ENCODE measurements at regions not wholly inside any gene's neighbourhood (a gene's known extent, or its start where the extent isn't known, plus 50 kb on each side); places are given as distances from the start of the nearest gene placed in this dataset.

DNA sequence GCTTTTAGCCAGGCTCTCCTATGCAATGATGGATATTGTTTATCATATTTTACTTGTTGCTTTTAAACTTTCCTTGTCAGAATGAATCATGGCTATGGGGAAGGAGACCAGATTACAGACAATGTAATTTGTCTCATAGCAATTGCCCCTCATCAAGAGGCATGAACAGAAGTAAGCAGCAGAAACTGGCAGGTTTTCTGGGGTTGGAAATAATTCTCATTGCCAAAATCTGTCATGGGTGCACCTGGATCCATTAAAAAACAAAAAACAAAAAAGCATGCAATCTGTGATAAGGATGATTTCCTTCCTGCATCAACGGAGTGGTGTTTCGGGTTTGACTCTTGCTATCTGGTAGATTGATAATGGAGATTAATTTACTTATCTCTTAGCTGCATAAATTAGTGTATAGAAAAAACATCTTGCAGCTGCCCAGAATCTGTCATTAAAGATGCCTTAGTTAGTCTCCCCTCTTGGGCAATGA, 419.6 kb downstream of the SOX11 start:
- Mint-ChIP-seq H3K9me3 (peaks cover 0 to 5% (median 0%) of the 10 kb centered on the region in 11 donors), H3K4me1 (no peaks in the 10 kb centered on the region), H3K4me3 (no peak overlapping the region), H3K36me3 (no peaks in the 10 kb centered on the region), H3K27me3 (peaks cover 0 to under 1% (median 0%) of the 10 kb centered on the region in 5 donors), H3K27ac (no peak overlapping the region)
- H3K4me3 ChIP-seq (ENCODE audit: low read length): no peak overlapping the region
- H3K9me3 ChIP-seq (ENCODE audit: control insufficient read depth in 2 of 3, low read length in 3 of 3): no peaks in the 10 kb centered on the region
- no peaks in the 10 kb centered on the region for H3K27me3 ChIP-seq (ENCODE audit: control insufficient read depth in 2 of 2, insufficient read depth in 2 of 2, low read length in 2 of 2)
- POLR2A ChIA-PET: no interaction called here
- no peaks in the 10 kb centered on the region for H3K36me3 ChIP-seq (ENCODE audit: control insufficient read depth in 2 of 3, insufficient read depth in 3 of 3, low read length in 3 of 3)
- DNase-seq (no peak), ATAC-seq (no peak)
- CTCF ChIA-PET: no interaction called here
- no peak overlapping the region for H3K27ac ChIP-seq (ENCODE audit: low read depth, low read length)
- intact Hi-C loops (cut with micrococcal nuclease): no loop called here
- no peaks in the 10 kb centered on the region for H3K4me1 ChIP-seq (ENCODE audit: control insufficient read depth in 2 of 2, insufficient read depth in 2 of 2, low read length in 2 of 2)

DNA sequence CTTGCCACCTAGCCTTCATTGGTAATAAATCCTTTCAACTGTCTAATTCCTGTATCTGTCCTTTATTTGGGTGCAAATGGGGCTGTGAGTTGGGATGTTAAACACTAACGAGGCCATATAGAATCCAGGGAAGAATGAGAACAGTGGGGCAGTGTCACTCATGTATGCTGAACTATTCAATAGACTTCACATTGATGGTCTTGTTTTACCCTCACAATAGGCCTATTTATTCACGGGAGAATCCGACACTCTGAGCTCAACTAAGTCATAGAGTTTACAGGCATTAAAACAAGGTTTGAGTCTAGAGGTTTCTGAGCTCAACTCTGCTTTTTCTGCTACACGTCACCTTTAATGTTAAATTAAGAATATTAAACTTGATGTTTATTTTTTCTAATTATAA, 421.6 kb downstream of the SOX11 start:
- ChIA-PET CTCF (no interaction called here), POLR2A (no interaction called here)
- Histone ChIP-seq H3K9me3 (ENCODE audit: control insufficient read depth in 2 of 3, low read length in 3 of 3) (no peaks in the 10 kb centered on the region), H3K4me1 (ENCODE audit: control insufficient read depth in 2 of 2, insufficient read depth in 2 of 2, low read length in 2 of 2) (no peaks in the 10 kb centered on the region), H3K27me3 (ENCODE audit: control insufficient read depth in 2 of 2, insufficient read depth in 2 of 2, low read length in 2 of 2) (no peaks in the 10 kb centered on the region), H3K36me3 (ENCODE audit: control insufficient read depth in 2 of 3, insufficient read depth in 3 of 3, low read length in 3 of 3) (no peaks in the 10 kb centered on the region), H3K27ac (ENCODE audit: low read depth, low read length) (no peak overlapping the region), H3K4me3 (ENCODE audit: low read length) (no peak overlapping the region)
- ATAC-seq: no peak
- Mint-ChIP-seq H3K4me3 (no peak overlapping the region), H3K27ac (no peak overlapping the region), H3K36me3 (no peaks in the 10 kb centered on the region), H3K4me1 (no peaks in the 10 kb centered on the region), H3K9me3 (peaks cover 0 to 7% (median 2%) of the 10 kb centered on the region in 11 donors), H3K27me3 (peaks cover 0 to 8% (median 0%) of the 10 kb centered on the region in 5 donors)
- intact Hi-C loops (cut with micrococcal nuclease): no loop called here
- no peak for DNase-seq

GRCh38 chr2:6127718-6128117, 435.5 kb downstream of the SOX11 start:
- Histone ChIP-seq H3K27ac (ENCODE audit: low read depth, low read length) (no peak overlapping the region), H3K4me1 (ENCODE audit: control insufficient read depth in 2 of 2, insufficient read depth in 2 of 2, low read length in 2 of 2) (no peaks in the 10 kb centered on the region), H3K4me3 (ENCODE audit: low read length) (no peak overlapping the region), H3K36me3 (ENCODE audit: control insufficient read depth in 2 of 3, insufficient read depth in 3 of 3, low read length in 3 of 3) (no peaks in the 10 kb centered on the region), H3K27me3 (ENCODE audit: control insufficient read depth in 2 of 2, insufficient read depth in 2 of 2, low read length in 2 of 2) (no peaks in the 10 kb centered on the region), H3K9me3 (ENCODE audit: control insufficient read depth in 2 of 3, low read length in 3 of 3) (no peaks in the 10 kb centered on the region)
- POLR2A ChIA-PET: no interaction called here
- Mint-ChIP-seq H3K27ac (no peak overlapping the region), H3K9me3 (peaks cover 0 to 6% (median 0%) of the 10 kb centered on the region in 11 donors), H3K36me3 (no peaks in the 10 kb centered on the region), H3K27me3 (peaks cover 0 to 6% (median 0%) of the 10 kb centered on the region in 5 donors), H3K4me1 (no peaks in the 10 kb centered on the region), H3K4me3 (no peak overlapping the region)
- no peak for DNase-seq
- CTCF ChIA-PET: no interaction called here
- ATAC-seq: no peak
- intact Hi-C loops (cut with micrococcal nuclease): no loop called here

- ChIA-PET CTCF (no interaction called here), POLR2A (no interaction called here)
- no peak overlapping the region for H3K27ac ChIP-seq (ENCODE audit: low read depth, low read length)
- no peak overlapping the region for H3K4me3 ChIP-seq (ENCODE audit: low read length)
- no peaks in the 10 kb centered on the region for H3K9me3 ChIP-seq (ENCODE audit: control insufficient read depth in 2 of 3, low read length in 3 of 3)
- no peak for ATAC-seq
- H3K36me3 ChIP-seq (ENCODE audit: control insufficient read depth in 2 of 3, insufficient read depth in 3 of 3, low read length in 3 of 3): no peaks in the 10 kb centered on the region
- no peak for DNase-seq
- no peak overlapping the region for H3K4me3 Mint-ChIP-seq
- H3K27me3 Mint-ChIP-seq: peaks cover 0 to 5% (median 0%) of the 10 kb centered on the region in 5 donors
- no peaks in the 10 kb centered on the region for H3K4me1 ChIP-seq (ENCODE audit: control insufficient read depth in 2 of 2, insufficient read depth in 2 of 2, low read length in 2 of 2)
- no peaks in the 10 kb centered on the region for H3K27me3 ChIP-seq (ENCODE audit: control insufficient read depth in 2 of 2, insufficient read depth in 2 of 2, low read length in 2 of 2)
- H3K27ac Mint-ChIP-seq: no peak overlapping the region
- no peaks in the 10 kb centered on the region for H3K36me3 Mint-ChIP-seq
- H3K4me1 Mint-ChIP-seq: no peaks in the 10 kb centered on the region
- H3K9me3 Mint-ChIP-seq: peaks cover 0 to 17% (median 2%) of the 10 kb centered on the region in 11 donors
- intact Hi-C loops (cut with micrococcal nuclease): no loop called here
Measured at GRCh38 chr2:6139142-6139541, 447.0 kb downstream of the SOX11 start.

DNA sequence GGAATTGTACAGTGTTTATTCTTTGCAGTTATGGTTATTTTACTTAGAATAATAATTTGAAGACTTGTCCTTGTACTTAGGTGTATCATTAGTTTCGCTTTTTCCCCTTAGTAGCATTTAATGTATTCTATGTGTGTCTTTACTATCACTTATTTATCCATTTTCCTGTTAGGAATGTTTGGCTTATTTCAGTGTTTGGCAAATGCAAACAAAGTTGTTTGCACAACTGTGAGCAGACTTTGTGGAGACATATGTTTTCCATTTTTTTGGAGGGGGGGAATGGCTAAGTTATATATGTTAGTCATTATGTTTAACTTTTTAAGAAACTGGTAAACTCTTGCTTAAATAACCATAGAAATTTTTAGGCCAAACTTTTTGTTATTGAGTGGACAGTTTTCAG, 447.7 kb downstream of the SOX11 start:
- no peak overlapping the region for H3K4me3 Mint-ChIP-seq
- no peaks in the 10 kb centered on the region for H3K27me3 ChIP-seq (ENCODE audit: control insufficient read depth in 2 of 2, insufficient read depth in 2 of 2, low read length in 2 of 2)
- H3K9me3 ChIP-seq (ENCODE audit: control insufficient read depth in 2 of 3, low read length in 3 of 3): no peaks in the 10 kb centered on the region
- ChIA-PET POLR2A (no interaction called here), CTCF (no interaction called here)
- no peak for DNase-seq
- no peaks in the 10 kb centered on the region for H3K4me1 ChIP-seq (ENCODE audit: control insufficient read depth in 2 of 2, insufficient read depth in 2 of 2, low read length in 2 of 2)
- H3K27me3 Mint-ChIP-seq: peaks cover 0 to 5% (median 0%) of the 10 kb centered on the region in 5 donors
- no peak overlapping the region for H3K4me3 ChIP-seq (ENCODE audit: low read length)
- intact Hi-C loops (cut with micrococcal nuclease): no loop called here
- no peak overlapping the region for H3K27ac ChIP-seq (ENCODE audit: low read depth, low read length)
- ATAC-seq: no peak
- no peaks in the 10 kb centered on the region for H3K36me3 Mint-ChIP-seq
- peaks cover 0 to 17% (median 3%) of the 10 kb centered on the region in 11 donors for H3K9me3 Mint-ChIP-seq
- H3K4me1 Mint-ChIP-seq: no peaks in the 10 kb centered on the region
- no peak overlapping the region for H3K27ac Mint-ChIP-seq
- H3K36me3 ChIP-seq (ENCODE audit: control insufficient read depth in 2 of 3, insufficient read depth in 3 of 3, low read length in 3 of 3): no peaks in the 10 kb centered on the region

DNA sequence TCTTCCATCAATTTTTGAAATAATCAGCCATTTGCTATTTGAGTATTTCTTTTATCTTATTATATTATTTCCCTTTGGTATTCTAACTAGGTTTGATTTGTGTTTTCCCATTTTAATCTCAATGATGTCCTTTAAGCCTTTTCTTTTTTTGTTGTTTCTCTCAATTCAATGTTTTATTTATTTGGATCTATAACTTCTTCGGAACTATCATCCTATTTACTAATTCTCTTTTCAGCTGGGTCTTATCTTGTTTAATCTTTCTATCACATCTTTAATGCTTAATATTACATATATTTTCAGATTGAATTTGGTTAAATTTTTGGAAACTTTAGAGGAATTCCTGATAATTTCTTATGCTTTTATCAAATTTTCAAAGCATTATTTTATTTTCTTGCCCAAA, 448.3 kb downstream of the SOX11 start:
- Mint-ChIP-seq H3K27ac (no peak overlapping the region), H3K27me3 (peaks cover 0 to 6% (median 0%) of the 10 kb centered on the region in 5 donors), H3K36me3 (no peaks in the 10 kb centered on the region), H3K4me1 (no peaks in the 10 kb centered on the region), H3K4me3 (no peak overlapping the region), H3K9me3 (peaks cover 0 to 17% (median 7%) of the 10 kb centered on the region in 11 donors)
- no peak for DNase-seq
- Histone ChIP-seq H3K27ac (ENCODE audit: low read depth, low read length) (no peak overlapping the region), H3K4me3 (ENCODE audit: low read length) (no peak overlapping the region), H3K36me3 (ENCODE audit: control insufficient read depth in 2 of 3, insufficient read depth in 3 of 3, low read length in 3 of 3) (no peaks in the 10 kb centered on the region), H3K9me3 (ENCODE audit: control insufficient read depth in 2 of 3, low read length in 3 of 3) (no peaks in the 10 kb centered on the region), H3K4me1 (ENCODE audit: control insufficient read depth in 2 of 2, insufficient read depth in 2 of 2, low read length in 2 of 2) (no peaks in the 10 kb centered on the region), H3K27me3 (ENCODE audit: control insufficient read depth in 2 of 2, insufficient read depth in 2 of 2, low read length in 2 of 2) (no peaks in the 10 kb centered on the region)
- ChIA-PET POLR2A (no interaction called here), CTCF (no interaction called here)
- intact Hi-C loops (cut with micrococcal nuclease): no loop called here
- no peak for ATAC-seq

DNA sequence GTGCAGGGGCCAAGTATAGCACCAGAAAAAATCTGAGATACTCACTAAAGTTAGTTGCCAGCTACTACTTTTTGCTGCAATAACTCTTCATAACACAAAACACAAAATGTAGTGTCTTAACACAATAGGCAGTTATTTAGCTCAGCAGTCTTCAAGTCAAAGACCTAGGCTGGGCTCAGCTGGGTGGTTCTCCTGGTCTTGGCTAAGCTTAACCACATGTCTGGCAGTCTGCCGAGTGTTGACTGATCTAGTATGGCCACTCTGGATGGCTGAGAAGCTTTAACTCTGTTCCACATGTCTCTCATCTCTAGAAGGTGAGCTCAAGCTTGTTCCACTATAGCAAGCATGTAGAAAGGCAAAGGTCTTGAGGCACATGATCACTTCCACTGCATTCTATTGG, 451.6 kb downstream of the SOX11 start:
- Mint-ChIP-seq H3K27me3 (peaks cover 0 to 6% (median 0%) of the 10 kb centered on the region in 5 donors), H3K9me3 (peaks cover 0 to 17% (median 5%) of the 10 kb centered on the region in 11 donors), H3K4me3 (no peak overlapping the region), H3K27ac (no peak overlapping the region), H3K4me1 (no peaks in the 10 kb centered on the region), H3K36me3 (no peaks in the 10 kb centered on the region)
- Histone ChIP-seq H3K4me1 (ENCODE audit: control insufficient read depth in 2 of 2, insufficient read depth in 2 of 2, low read length in 2 of 2) (no peaks in the 10 kb centered on the region), H3K27ac (ENCODE audit: low read depth, low read length) (no peak overlapping the region), H3K27me3 (ENCODE audit: control insufficient read depth in 2 of 2, insufficient read depth in 2 of 2, low read length in 2 of 2) (no peaks in the 10 kb centered on the region), H3K36me3 (ENCODE audit: control insufficient read depth in 2 of 3, insufficient read depth in 3 of 3, low read length in 3 of 3) (no peaks in the 10 kb centered on the region), H3K9me3 (ENCODE audit: control insufficient read depth in 2 of 3, low read length in 3 of 3) (no peaks in the 10 kb centered on the region), H3K4me3 (ENCODE audit: low read length) (no peak overlapping the region)
- ATAC-seq (no peak), DNase-seq (no peak)
- ChIA-PET POLR2A (no interaction called here), CTCF (no interaction called here)
- intact Hi-C loops (cut with micrococcal nuclease): no loop called here
